ENCODE measurements at regions not wholly inside any gene's neighbourhood (a gene's known extent, or its start where the extent isn't known, plus 50 kb on each side); places are given as distances from the start of the nearest gene placed in this dataset.

DNA sequence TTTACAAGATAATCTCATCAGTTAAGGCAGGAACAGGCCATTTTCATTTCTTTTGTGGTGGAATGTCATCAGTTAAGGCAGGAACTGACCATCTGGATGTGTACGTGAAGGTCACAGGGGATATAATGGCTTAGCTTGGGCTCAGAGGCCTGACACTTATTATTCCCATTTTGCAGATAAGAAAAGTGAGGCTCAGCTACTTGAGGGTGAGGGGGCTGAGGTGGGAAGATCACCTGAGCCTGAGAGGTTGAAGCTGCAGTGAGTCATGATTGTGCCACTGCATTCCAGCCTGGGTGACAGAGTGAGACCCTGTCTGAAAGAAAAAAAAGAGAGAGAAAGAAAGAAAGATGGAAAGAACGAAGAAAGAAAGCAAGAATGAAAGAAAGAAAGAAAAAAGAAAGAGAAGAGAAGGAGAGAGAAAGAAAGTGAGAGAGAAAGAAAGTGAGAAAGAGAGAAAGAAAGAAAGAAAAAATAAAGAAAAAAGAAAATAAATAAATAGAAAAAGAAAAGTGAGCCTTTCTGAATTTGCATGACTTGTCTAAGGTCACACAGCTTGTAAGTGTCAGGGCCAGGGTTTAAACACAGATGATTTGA is 142.0 kb downstream of the TMEM30B start:
- DNase-seq (ENCODE audit: low spot score) (no peak), FAIRE-seq (peak; percentile 62)

DNA sequence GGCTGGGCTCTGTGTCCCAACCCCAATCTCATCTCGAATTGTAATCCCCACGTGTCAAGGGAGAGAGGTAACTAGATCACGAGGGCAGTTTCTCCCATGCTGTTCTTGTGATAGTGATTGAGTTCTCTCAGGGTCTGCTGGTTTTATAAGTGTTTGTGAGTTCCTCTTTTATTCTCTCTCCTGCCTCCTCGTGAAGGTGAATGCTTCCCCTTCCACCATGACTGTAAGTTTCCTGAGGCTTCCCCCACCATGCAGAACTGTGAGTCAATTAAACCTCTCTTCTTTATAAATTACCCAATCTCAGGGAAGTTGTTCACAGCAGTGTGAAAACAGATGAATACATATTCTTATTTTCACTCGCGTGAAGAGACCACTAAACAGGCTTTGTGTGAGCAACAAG is 148.2 kb downstream of the TMEM30B start:
- no peak for DNase-seq (ENCODE audit: low spot score)
- FAIRE-seq, result no peak

DNA sequence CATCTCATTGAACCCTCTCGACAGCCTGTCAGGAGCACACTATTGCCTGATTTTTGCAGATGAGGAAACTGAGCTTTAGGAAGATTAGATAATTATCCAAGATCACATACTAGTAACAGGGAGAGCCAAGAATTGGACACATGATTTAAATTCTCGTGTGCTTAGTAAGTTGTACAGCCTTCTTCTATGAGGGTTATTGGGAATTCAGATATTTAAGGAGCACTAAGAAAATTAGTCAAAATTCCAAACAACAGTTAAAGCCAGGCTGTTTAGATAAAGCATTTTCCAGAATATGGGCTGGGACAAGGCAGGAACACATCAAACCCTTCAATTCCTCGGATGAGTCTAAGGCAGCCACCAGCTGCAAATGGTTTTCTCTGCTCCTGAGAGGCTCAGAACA is 148.8 kb downstream of the TMEM30B start:
- no peak for DNase-seq (ENCODE audit: low spot score)

DNA sequence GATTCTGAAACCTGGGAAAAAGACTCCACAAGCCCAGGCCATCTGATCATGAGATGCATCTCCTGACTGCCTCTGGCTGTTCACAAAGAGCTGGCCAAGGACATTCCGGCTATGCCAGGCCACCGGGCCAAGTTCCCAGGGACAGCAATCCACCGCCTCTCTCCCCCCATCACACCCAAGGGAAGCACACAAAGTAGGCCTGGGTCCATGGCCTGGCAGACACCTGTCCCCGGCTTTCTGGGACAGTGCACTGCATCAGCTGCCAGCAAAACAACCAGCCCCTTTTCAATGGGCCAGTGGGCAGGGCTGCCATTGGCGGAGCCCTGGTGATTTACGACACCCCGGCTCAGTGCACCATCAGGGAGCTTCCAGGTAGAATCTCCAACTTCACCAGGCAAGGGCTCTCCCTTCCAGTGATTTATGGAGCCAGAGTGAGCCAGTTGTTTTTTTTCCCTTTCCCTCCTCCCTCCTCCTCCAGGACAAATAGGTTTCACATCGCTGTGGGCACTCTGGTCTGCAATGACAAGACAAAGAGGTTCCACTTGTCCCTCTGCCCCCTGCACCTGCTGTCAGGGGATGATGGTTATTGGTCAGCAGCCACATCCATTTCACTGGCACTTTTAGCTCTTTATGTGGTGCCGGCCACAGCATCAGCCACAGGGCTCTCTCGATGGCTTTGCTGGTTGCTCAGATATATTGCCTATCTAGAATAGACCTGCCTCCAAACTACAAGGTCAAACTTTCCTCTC is 149.6 kb downstream of the SLC38A6 start:
- DNase-seq (ENCODE audit: low spot score) (no peak), FAIRE-seq (no peak)

More for the DNA sequence above, 148.8 kb downstream of the TMEM30B start:
- FAIRE-seq, result no peak

DNA sequence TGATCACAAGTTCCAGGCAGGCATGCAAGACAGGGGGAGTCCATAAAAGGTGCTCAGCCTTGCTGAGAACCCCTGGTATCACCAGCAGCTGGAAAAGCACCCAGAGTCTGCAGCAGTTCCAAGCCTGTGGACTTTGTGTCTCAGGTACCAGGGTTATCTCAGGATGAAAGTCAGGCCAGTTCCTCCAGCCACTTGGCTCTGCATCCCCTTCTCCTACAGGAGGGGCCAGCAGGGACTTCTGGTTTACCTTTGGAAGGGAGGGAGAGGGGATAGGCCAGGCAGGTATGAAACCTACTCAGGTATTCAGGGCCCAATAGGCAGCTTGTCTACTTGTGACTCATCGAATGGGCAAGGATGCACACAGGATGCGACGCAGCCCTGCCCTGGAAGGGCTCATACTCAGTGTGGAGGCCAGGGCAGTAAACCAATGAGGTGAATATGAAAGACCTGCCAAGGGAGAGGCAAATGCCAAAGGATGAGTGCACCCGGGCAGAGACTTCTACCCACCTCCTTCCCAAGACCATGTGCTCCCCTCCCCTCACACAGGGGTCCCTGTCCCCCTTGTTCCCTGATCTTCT is 148.2 kb downstream of the SLC38A6 start:
- no peak for DNase-seq (ENCODE audit: low spot score)

DNA sequence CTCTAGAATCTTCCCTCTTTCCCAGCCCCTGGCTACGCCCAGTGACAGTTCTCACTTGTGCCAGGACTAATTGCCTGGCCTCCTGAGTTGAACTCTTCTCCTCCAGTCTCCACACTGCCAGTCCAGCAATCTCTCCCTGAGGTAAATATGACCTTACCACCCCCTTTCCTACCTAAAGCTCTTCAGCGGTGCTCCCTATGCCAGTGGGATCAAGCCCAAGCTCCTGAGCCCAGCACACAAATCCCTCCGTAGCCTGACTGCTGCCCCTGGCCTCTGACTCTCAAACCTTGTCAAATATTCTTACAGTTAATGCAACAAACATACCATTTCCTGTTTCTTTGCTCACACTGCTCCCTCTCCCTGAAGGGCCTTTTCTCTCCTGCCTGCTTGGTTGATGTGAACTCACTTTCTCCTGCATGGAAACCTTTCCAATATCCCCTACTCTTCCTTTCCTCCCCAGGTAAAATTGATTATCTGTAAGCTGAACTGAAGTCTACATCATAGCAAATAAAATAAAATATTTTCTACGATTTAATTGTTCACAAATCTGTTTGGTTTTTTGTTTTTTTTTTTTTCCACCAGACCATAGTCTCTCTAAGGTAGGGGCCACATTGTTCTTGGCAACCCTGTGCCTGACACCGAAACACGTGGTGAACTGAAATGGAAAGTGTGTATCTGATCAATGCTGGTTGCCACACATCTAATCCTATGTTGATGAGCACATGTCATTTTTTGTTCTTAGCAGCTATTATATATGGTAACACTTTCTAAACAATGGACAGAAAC is 147.5 kb downstream of the SLC38A6 start:
- FAIRE-seq (peak; percentile 52), DNase-seq (ENCODE audit: low spot score) (no peak)

More for the DNA sequence above, 148.2 kb downstream of the SLC38A6 start:
- FAIRE-seq, result peak; percentile 88

DNA sequence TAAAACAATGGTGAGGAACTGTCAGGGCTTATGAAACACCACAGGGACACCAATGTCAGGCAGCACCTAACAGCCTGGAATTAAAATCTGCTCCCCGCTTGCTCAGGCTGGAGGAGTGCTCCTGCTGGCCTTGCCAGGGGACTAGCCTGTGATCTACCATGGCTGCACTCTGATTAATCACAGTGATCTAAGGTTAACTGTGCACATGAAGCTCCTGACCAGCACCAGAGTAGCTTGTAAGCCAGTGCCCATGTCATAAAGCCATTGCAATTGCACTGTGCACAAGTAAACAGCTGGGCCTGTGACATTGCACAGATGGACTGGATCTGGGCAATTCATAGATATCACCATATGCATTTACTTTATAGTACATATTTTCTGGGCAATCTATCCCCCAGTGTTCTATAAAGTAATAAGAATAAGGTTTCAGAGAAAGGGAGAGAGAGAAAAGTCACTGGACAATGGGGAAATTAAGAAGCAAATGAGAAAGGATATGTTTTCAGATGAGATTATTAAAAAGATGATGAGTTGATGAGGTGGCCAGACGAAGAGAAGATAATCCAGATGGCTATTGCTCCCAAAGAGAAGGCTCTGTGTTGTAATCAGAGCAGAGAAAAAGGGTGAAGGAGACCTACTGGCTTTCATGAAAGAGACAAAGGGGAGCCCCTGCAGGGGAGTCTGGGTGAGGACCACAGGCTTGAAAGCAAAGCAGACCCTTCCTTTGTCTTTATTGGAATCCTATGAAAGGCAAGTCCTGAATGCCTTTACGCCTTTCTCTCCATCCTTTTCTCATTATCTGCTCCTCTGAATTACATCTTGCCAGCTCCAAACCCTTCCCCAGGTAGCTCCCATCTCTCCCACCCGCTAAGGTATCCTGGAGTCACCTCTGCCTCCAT is 145.8 kb downstream of the SLC38A6 start:
- FAIRE-seq (peak; percentile 96), DNase-seq (ENCODE audit: low spot score) (no peak)

DNA sequence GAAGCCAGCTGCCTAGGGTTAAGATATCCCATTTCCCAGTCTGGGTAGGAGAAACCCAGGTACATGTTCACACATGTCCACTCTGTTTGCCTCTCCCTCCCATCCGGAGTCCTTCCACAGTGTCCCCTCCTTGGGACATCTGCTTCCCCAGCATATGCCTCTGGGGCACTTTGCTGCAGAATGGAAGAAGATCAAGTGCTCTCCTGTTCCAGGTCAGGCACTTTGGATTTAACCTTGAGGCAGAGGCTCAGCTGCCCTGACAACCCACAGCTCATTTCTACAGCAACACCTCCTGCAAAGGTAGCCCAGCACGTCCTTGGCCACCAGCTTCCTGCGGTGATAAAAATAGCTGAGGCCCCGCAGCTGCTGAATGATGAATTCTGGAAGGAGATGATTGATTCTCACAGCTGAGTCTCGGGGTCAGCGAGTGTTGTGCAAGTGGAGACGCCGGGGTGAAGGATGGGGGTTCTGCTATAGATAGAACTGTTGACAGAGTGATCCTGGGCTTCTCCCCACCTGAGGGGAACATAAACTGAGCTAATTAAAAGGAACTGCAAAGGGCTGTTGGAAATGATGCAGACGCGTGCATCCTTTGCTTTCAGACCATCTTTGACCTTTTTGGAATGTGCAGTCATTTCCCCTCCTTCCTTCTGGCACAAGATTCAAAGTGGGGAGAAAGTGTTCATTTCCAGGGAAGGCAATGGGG is 145.0 kb downstream of the SLC38A6 start:
- no peak for DNase-seq (ENCODE audit: low spot score)
- no peak for FAIRE-seq

DNA sequence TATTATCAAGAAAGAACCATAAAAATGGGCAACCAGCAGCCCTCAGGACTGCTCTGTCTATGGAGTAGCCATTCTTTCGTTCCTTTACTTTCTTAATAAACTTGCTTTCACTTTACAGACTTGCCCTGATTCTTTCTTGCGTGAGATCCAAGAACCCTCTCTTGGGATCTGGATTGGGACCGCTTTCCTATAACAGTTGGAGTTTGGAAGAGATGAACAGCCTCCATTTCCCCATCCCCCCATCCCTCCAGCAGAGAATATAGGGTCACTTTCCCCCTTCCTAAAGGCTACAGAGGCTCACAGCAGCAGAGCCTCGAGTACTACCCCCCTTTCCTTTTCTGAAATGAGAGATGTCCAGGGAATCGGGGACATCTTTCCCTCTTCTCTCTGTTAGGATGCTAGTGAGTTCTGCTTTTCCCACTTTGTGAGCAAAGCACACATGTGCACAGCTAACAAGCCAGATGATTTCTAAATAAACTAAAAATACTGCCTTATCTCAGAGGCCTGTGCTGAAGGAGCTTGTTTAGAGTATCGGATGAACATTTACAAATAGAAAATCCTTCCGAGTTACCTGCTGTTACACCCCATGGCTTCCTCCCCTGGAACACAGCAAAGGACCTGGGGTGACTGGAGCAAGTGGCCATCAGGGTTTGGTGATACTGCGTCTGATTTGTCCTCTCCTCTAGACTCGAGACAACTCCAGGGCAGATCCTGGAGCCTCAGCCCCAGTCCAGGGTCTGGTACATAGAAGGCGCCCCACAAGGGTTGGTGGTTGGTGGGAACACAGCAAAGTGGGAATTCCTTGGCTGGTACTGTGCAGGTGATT is 144.2 kb downstream of the SLC38A6 start:
- DNase-seq (ENCODE audit: low spot score), result no peak
- FAIRE-seq, result peak; percentile 56

DNA sequence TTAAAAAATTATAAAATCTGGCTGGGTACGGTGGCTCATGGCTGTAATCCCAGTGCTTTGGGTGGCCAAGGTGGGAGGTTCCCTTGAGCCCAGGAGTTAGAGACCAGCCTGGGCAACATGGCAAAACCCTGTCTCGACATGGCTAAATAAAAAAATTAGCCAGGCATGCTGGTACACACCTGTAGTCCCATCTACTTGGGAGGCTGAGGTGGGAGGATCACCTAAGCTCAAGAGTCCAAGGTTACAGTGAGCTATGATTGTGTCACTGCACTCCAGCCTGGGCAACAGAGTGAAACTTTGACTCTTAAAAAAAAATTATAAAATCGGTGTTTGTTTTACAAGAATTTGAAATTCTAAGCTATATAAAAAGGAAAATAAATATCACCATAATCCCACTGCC is 141.8 kb downstream of the SLC38A6 start:
- FAIRE-seq (no peak), DNase-seq (ENCODE audit: low spot score) (no peak)

DNA sequence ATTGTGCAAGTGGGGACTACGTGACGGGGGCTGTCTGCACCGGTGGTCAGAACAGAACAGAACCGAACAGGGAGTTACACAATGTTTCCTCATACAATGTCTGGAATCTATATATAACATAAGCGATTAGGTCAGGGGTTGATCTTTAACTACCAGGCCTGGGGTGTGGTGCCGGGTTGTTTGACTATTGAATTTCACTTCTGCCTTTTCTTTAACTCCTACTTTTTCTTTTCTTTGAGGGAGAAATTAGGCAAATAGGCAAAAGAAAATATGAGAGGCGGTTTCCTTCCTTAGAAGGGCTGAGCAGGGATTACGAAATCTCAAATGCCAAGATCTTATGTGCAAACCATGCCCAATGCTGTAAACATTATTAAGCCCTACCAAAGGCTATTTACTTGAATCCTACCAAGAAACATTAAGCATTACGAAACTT is 140.3 kb downstream of the SLC38A6 start:
- no peak for DNase-seq (ENCODE audit: low spot score)
- FAIRE-seq, result no peak

DNA sequence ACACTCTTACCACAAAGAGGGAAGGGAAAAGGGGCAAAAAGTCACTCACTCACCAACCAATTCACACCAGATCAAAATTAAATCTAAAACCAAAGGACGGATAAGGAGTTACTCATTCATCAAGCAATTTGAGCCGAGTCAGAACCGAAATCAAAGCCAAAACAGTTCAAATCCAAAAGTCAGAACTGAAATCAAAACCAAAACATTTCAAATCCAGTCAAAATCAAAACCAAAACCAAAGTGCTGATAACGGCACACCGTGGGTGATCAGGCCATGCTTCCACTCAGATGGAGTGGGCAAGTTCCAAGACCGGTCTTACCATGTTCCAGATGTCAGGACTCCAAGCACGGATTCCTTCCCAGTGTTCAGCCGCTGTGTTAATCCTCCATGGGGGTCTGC is 139.5 kb downstream of the SLC38A6 start:
- FAIRE-seq, result no peak

DNA sequence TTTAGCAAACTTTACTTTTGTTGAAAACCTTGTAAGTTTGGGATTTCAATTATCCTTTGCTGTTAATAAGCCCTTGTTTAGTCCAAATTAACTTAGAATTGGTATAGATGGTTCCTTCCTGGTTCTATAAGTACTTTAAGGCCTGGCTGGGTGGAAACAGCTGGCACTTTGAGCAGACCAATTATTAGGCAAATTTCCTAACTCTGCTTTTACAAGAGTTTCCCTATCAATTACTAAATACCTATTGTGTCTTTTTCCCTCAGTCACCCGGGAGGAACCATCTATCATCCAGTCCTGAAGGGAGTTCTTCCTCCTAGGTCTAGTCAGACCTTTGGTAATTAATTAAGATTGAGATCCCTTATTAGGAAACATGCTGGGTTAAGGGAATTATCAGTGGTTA is 138.0 kb downstream of the SLC38A6 start:
- no peak for DNase-seq (ENCODE audit: low spot score)

More for the DNA sequence above, 139.5 kb downstream of the SLC38A6 start:
- no peak for DNase-seq (ENCODE audit: low spot score)

DNA sequence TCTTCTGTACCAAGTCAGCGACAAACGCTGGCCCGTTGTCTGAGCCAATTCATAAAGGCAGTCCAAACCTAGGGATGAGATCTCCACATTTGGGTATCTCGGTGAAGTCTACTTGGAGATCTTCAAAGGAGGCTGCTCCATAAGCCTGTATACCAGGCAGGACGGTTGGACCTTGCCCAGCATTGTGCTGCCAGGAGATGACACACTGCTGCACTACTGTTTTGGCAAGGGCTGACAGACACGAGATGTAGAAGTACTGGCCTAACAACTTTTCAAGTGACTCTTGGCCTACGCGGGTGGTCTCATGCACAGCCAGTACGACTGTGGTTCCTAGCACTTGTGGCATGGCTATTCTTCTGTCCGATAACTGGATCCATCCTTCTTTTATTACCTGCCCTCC is 135.3 kb downstream of the SLC38A6 start:
- peak; percentile 93 for FAIRE-seq
- no peak for DNase-seq (ENCODE audit: low spot score)

More for the DNA sequence above, 138.0 kb downstream of the SLC38A6 start:
- no peak for FAIRE-seq

DNA sequence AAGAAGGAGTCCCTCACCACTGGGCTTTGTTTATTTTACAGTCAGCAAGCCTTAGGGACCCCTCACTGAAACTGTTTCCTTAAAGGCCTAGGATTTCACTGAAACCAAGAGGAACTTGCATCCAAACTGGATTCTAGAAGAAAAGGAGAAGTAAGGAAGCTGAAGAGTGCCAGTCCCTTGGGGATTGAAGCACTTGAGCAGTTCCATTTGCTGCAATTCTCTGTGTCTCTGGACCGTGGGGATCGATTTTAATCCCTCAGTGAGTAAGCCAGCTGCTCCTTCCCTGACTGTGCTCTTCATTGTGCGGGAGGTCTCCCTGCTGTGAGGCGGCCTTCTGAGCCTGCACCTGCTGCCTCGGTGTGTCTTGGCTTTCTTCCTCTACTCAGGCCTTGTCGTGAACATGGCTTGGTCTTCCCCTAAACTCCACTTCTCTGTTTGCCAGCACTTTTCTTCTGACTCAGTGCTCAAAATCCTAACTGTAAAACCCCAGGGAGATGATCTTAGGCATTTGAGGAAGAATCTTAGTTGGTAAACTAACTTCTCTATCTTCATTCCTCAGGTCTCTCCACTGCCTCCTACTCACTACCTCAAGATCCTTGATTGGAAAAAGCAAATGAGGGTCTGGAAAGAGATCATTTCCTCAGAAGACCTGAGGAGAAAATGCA is 132.6 kb downstream of the SLC38A6 start:
- DNase-seq (ENCODE audit: low spot score) (no peak), FAIRE-seq (peak; percentile 52)

DNA sequence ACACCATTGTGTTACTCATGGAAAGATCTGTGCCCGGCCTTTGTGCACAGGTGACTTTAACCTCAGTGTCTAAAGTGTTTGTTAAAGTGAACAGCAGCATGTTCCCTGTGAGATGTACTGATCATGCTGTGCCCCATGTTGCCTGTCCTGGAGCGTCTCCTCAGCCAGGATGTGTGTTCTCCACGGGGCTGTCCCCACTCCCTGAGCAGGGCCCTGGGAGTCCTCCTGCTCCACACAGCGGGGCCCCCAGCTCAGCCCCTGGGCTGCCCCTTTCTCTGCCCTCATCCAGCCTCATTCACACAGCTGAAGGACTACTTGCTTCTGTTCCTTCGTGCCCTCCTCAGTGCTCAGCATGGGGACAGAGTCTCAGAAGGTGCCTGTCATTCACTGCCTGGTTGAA is 131.5 kb downstream of the SLC38A6 start:
- no peak for DNase-seq (ENCODE audit: low spot score)
- peak; percentile 70 for FAIRE-seq

DNA sequence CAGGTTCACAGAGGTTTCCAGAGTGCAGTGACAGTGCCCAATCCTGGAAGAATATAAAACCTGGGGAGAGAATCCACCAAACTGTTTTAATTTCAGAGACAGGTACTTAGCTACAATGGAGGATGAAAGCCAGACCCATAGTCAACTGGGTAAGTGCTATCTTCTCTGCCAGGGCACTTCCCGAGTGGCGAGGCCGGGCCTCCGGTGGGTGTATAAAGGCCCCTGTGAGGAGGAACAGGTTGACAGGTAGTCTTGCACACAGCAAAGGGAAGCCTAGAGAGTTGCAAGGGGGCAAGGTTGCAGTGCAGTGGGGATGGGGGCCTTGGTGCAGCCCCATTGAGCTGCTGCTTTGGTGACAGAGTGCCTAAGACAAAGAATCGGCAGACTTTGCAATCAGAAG is 130.7 kb downstream of the SLC38A6 start:
- DNase-seq (ENCODE audit: low spot score) (no peak), FAIRE-seq (no peak)

DNA sequence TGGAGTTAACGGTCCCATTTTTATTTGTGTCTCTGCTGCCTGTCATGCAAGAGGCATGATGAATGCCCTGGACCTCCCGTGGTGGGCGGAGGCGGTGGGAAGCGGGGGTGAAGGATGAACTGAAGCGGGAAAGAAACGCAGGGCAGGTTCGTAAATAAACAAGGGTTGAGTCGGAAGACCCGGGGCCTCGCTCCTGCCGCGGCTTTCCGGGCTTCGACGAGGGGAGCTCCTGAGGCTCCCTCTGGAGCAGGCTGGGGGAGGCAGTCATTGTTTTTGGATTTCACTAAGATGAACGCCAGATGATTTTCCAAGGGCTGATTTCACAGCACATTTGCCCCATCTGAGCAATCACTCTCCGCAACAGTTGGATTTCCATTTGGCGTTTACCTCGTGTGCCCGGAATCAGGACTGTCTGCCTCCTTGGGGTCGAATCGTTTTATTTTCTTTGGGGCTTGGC is 130.2 kb downstream of the SLC38A6 start:
- no peak for DNase-seq (ENCODE audit: low spot score)
- peak; percentile 32 for FAIRE-seq
